Loucy (cell line): ENCODE measurements at regions not wholly inside any gene's neighbourhood (a gene's known extent, or its start where the extent isn't known, plus 50 kb on each side); places are given as distances from the start of the nearest gene placed in this dataset.

Experiments used
- EZH2phosphoT487 ChIP-seq: fragments of 200-600 bp; IDR thresholded peaks from 2 replicates; pipeline ENCODE4 v1.6.1; 2018; ENCODE audit warnings: antibody characterized with exemption, mild to moderate bottlenecking, moderate library complexity, borderline replicate concordance
- TF ChIP-seq, protein P1 (sequence below): fragments of 200-600 bp; sonication (generic); conservative IDR thresholded peaks from 2 replicates; pipeline ENCODE4 v1.5.1; 2014; ENCODE audit warnings: mild to moderate bottlenecking, antibody characterized with exemption, low read length

DNA sequence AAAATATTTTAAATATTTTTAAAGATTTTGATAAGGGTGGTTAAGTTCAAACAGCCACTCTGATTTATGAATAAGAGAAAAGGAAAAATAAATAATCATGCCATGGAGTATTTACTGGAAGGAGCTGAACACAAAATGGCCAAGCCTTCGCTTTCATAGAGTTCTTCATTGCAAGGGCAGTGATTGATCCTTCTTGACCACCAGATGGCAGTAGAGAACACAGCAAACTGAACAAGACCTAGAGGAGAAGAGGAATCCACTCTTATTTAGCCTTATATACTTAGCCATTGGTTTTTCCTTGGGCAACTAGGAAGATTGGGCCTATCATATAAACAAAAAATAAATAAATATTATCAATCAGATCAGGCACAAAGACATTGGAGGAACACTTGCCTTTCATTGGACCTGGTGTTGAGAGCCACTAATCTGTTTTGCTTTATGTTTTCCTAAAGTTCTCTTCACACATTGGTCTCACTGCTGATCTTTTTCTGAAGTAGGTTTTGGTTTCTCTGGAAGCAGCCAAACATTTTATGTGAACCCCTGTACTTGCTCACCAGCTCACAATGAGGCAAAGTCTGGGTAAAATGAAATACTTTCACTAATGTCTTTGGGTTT, 58.1 kb upstream of the PARM1 start:
- TF ChIP-seq, protein P1, sequence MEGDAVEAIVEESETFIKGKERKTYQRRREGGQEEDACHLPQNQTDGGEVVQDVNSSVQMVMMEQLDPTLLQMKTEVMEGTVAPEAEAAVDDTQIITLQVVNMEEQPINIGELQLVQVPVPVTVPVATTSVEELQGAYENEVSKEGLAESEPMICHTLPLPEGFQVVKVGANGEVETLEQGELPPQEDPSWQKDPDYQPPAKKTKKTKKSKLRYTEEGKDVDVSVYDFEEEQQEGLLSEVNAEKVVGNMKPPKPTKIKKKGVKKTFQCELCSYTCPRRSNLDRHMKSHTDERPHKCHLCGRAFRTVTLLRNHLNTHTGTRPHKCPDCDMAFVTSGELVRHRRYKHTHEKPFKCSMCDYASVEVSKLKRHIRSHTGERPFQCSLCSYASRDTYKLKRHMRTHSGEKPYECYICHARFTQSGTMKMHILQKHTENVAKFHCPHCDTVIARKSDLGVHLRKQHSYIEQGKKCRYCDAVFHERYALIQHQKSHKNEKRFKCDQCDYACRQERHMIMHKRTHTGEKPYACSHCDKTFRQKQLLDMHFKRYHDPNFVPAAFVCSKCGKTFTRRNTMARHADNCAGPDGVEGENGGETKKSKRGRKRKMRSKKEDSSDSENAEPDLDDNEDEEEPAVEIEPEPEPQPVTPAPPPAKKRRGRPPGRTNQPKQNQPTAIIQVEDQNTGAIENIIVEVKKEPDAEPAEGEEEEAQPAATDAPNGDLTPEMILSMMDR, result peak; percentile 85
- TF ChIP-seq EZH2phosphoT487, result no peak
